ENCODE measurements at regions not wholly inside any gene's neighbourhood (a gene's known extent, or its start where the extent isn't known, plus 50 kb on each side); places are given as distances from the start of the nearest gene placed in this dataset.

DNA sequence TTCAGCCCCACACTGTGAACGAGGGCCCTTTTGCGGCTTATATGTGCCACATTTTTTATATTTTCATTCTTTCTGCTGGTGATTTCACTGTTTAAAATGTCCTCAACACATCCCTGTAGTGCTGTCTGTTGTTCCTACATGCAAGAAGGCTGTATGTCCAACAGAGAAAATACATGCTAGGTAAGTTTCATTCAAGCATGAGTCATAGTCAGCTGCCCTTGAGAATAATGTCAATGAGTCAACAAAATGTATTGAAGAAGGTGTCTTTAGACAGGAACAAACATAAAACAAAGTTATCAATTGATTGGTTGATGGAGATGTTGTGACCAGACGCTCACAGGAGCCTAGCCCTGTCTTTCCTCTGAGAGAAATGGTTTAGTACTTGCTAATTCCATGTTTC lies 553.4 kb downstream of the PLPP3 start:
- no peak for DNase-seq (ENCODE audit: extremely low read depth, low read depth)
- TF ChIP-seq CTCF (IDR thresholded peaks at IDR 0.05; ENCODE audit: low read depth, low read length, missing control alignments), result no peak
- H3K4me3 ChIP-seq (replicated peaks; ENCODE audit: low read depth, low read length), result no peak overlapping the region

GRCh38 chr1:56024155-56024554 lies 555.2 kb downstream of the PLPP3 start:
- no peak for DNase-seq (ENCODE audit: extremely low read depth, low read depth)
- no peak for TF ChIP-seq CTCF (IDR thresholded peaks at IDR 0.05; ENCODE audit: low read depth, low read length, missing control alignments)

GRCh38 chr1:56019922-56020321 lies 559.4 kb downstream of the PLPP3 start:
- H3K4me3 ChIP-seq (replicated peaks; ENCODE audit: low read depth, low read length), result no peak overlapping the region
- TF ChIP-seq CTCF (IDR thresholded peaks at IDR 0.05; ENCODE audit: low read depth, low read length, missing control alignments), result no peak
- no peak for DNase-seq (ENCODE audit: extremely low read depth, low read depth)

More at GRCh38 chr1:56024155-56024554, 555.2 kb downstream of the PLPP3 start:
- H3K4me3 ChIP-seq (replicated peaks; ENCODE audit: low read depth, low read length), result no peak overlapping the region

- no peak overlapping the region for H3K4me3 ChIP-seq (replicated peaks; ENCODE audit: low read depth, low read length)
- no peak for TF ChIP-seq CTCF (IDR thresholded peaks at IDR 0.05; ENCODE audit: low read depth, low read length, missing control alignments)
- no peak for DNase-seq (ENCODE audit: extremely low read depth, low read depth)
Observed at GRCh38 chr1:56019472-56019871, 559.9 kb downstream of the PLPP3 start.

DNA sequence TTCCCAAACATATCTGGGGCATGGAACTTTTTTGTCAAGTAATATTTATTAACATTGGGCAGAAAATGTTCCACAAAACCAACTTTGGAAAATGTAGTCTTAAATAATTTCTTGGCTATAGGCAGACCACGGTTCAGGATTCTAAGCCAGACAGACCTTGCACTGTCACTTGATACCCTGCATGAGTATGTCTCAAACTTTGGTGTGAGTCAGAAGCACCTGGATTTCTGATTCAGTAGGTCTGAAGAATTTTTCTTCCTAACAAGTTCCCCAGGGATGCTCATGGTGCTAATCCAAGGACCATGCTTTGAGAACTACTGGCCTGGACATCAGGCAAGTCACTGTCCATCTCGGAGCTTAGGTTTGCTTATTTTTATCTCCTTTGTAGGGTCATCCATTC lies 562.0 kb downstream of the PLPP3 start:
- no peak for DNase-seq (ENCODE audit: extremely low read depth, low read depth)
- H3K4me3 ChIP-seq (replicated peaks; ENCODE audit: low read depth, low read length), result no peak overlapping the region
- no peak for TF ChIP-seq CTCF (IDR thresholded peaks at IDR 0.05; ENCODE audit: low read depth, low read length, missing control alignments)

- H3K4me3 ChIP-seq (replicated peaks; ENCODE audit: low read depth, low read length), result no peak overlapping the region
- DNase-seq (ENCODE audit: extremely low read depth, low read depth), result no peak
- no peak for TF ChIP-seq CTCF (IDR thresholded peaks at IDR 0.05; ENCODE audit: low read depth, low read length, missing control alignments)
Observed at GRCh38 chr1:56003846-56004245, 575.5 kb downstream of the PLPP3 start.

DNA sequence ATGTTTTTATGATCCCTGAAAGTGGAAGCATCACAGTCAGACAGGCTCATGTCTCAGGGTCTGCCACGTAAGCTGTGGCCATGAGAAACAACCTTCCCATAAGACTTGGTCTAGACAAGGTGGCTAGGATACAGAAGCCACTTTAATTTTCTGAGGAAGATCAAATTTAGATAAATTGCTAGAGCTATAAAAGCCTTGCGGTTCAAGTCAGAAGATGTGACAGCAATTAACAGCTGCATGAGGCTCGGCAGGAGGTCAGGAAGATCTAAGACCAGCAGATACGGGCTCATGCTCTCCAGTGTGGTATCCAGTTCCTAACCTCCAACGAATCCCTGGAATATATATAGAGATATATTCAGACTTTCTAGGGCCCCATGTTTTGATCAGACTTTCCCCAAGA lies 577.1 kb downstream of the PLPP3 start:
- DNase-seq (ENCODE audit: extremely low read depth, low read depth), result no peak
- no peak for TF ChIP-seq CTCF (IDR thresholded peaks at IDR 0.05; ENCODE audit: low read depth, low read length, missing control alignments)
- H3K4me3 ChIP-seq (replicated peaks; ENCODE audit: low read depth, low read length), result no peak overlapping the region

All from HFF-Myc (cell line).